Neuronal stem cell (in vitro differentiated cells): ENCODE measurements at regions not wholly inside any gene's neighbourhood (a gene's known extent, or its start where the extent isn't known, plus 50 kb on each side); places are given as distances from the start of the nearest gene placed in this dataset.
"Not testable (repeated sequence)": the region's sequence is repeated elsewhere in the genome, so short reads cannot be mapped to it uniquely, and the experiment has no call there.

Experiments
- DNase-seq: peaks from one replicate; pipeline ENCODE4 v3.0.0-alpha.2; 2013; ENCODE audit warnings: low spot score
- H2AFZ ChIP-seq: one replicate; pipeline ENCODE4 v1.6.1; 2013; ENCODE audit warnings: mild to moderate bottlenecking, low read length, inconsistent platforms
- H2AK5ac ChIP-seq: 2 replicates; pipeline ENCODE4 v1.6.1; 2013; ENCODE audit warnings: low read depth, mild to moderate bottlenecking, inconsistent platforms, low read length, moderate library complexity, mixed read lengths
- H2BK120ac ChIP-seq: 2 replicates; pipeline ENCODE4 v1.6.1; 2013; ENCODE audit warnings: low read depth, mild to moderate bottlenecking, inconsistent platforms, low read length, moderate library complexity, mixed read lengths
- H2BK12ac ChIP-seq: one replicate; pipeline ENCODE4 v1.6.1; 2013; ENCODE audit warnings: low read length, inconsistent platforms
- H2BK15ac ChIP-seq: 2 replicates; pipeline ENCODE4 v1.6.1; 2013; ENCODE audit warnings: mild to moderate bottlenecking, low read length, inconsistent platforms, mixed read lengths
- H2BK5ac ChIP-seq: one replicate; pipeline ENCODE4 v1.6.1; 2013; ENCODE audit warnings: inconsistent platforms, mild to moderate bottlenecking, low read length, moderate library complexity
- H3K14ac ChIP-seq: one replicate; pipeline ENCODE4 v1.6.1; 2013; ENCODE audit warnings: low read length, inconsistent platforms
- H3K18ac ChIP-seq: 2 replicates; pipeline ENCODE4 v1.6.1; 2013; ENCODE audit warnings: low read length, inconsistent platforms
- H3K23ac ChIP-seq: 2 replicates; pipeline ENCODE4 v1.6.1; 2013; ENCODE audit warnings: low read depth, mild to moderate bottlenecking, mixed read lengths, low read length, inconsistent platforms; ENCODE audit not compliant: poor library complexity
- H3K27ac ChIP-seq: replicated peaks from 3 replicates; pipeline ENCODE4 v1.5.1; 2013; ENCODE audit warnings: low read length, inconsistent platforms
- H3K27me3 ChIP-seq, 3 experiments: 2 replicates each; pipeline ENCODE4 v1.6.1; 2013; ENCODE audit warnings: low read length in 3 of 3, mild to moderate bottlenecking in 2 of 3, inconsistent platforms in 1 of 3, low read depth in 1 of 3, mixed read lengths in 1 of 3, moderate library complexity in 1 of 3; ENCODE audit not compliant: control insufficient read depth in 3 of 3, insufficient read depth in 3 of 3
- H3K36me3 ChIP-seq, 2 donors: replicated peaks in 1 of 2; 2 replicates each; pipeline ENCODE4 v1.6.1; 2013; ENCODE audit warnings: low read length in 2 of 2; ENCODE audit not compliant: control insufficient read depth in 2 of 2, insufficient read depth in 2 of 2
- H3K4ac ChIP-seq: 2 replicates; pipeline ENCODE4 v1.6.1; 2013; ENCODE audit warnings: inconsistent platforms, mild to moderate bottlenecking, low read length, moderate library complexity
- H3K4me1 ChIP-seq, 2 donors: 1 replicate in 1 of 2; 2 replicates in 1 of 2; pipeline ENCODE4 v1.6.1; 2013; ENCODE audit warnings: low read length in 2 of 2, low read depth in 1 of 2; ENCODE audit not compliant: control insufficient read depth in 2 of 2, insufficient read depth in 1 of 2
- H3K4me2 ChIP-seq: one replicate; pipeline ENCODE4 v1.6.1; 2013; ENCODE audit warnings: mild to moderate bottlenecking, low read length, inconsistent platforms; ENCODE audit not compliant: insufficient read depth, poor library complexity, severe bottlenecking
- H3K4me3 ChIP-seq, 2 donors: 2 replicates each; pipeline ENCODE4 v1.5.1; 2013; ENCODE audit warnings: low read length in 2 of 2, mild to moderate bottlenecking in 2 of 2, inconsistent platforms in 1 of 2, moderate library complexity in 1 of 2
- H3K79me1 ChIP-seq: one replicate; pipeline ENCODE4 v1.6.1; 2013; ENCODE audit warnings: low read depth, mild to moderate bottlenecking, inconsistent platforms, low read length, moderate library complexity
- H3K9ac ChIP-seq: one replicate; pipeline ENCODE4 v1.6.1; 2013; ENCODE audit warnings: mild to moderate bottlenecking, low read depth, low read length, inconsistent platforms; ENCODE audit not compliant: poor library complexity
- H3K9me3 ChIP-seq, 2 donors: replicated peaks in 1 of 2; 2 replicates each; pipeline versions ENCODE3 to v1.6.1; 2013; ENCODE audit warnings: low read length in 2 of 2, mild to moderate bottlenecking in 2 of 2, inconsistent platforms in 1 of 2, low read depth in 1 of 2, mixed read lengths in 1 of 2, moderate library complexity in 1 of 2; ENCODE audit not compliant: control insufficient read depth in 2 of 2, insufficient read depth in 1 of 2
- H4K8ac ChIP-seq: one replicate; pipeline ENCODE4 v1.6.1; 2013; ENCODE audit warnings: low read depth, mild to moderate bottlenecking, inconsistent platforms, low read length, moderate library complexity
- H4K91ac ChIP-seq: one replicate; pipeline ENCODE4 v1.6.1; 2013; ENCODE audit warnings: low read length, low read depth, mild to moderate bottlenecking, inconsistent platforms; ENCODE audit not compliant: poor library complexity
- WGBS, 2 donors: extraction: QIAGEN DNeasy Blood & Tissue Kit; methylation state at CpG; one replicate each; pipeline ENCODE4 v1.1.7; 2013; ENCODE audit warnings: missing lambda C conversion rate in 2 of 2, mixed read lengths in 1 of 2; ENCODE audit not compliant: insufficient read length in 2 of 2, insufficient replicate concordance in 1 of 2; ENCODE audit errors: extremely low coverage in 2 of 2; 5-methylcytosine and 5-hydroxymethylcytosine counted together

DNA sequence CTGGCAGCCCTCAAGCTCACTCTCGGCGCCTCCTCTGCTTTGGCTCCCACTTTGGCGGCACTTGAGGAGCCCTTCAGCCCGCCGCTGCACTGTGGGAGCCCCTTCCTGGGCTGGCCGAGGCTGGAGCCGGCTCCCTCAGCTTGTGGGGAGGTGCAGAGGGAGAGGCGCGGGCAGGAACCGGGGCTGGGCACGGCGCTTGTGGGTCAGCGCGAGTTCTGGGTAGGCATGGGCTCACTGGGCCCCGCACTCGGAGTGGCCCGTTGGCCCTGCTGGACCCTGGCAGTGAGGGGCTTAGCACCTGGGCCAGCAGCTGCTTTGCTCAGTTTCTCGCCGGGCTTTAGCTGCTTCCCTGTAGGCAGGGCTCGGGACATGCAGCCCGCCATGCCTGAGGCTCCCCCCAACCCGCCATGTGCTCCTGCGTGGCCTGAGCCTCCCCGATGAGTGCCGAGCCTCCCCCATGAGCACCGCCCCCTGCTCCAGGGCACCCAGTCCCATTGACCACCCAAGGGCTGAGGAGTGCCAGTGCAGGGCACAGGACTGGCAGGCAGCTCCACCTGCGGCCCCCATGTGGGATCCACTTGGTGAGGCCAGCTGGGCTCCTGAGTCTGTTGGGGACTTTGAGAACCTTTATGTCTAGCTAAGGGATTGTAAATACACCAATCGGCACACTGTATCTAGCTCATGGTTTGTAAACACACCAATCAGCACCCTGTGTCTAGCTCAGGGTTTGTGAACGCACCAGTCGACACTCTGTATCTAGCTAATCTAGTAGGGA lies 101.5 kb upstream of the DRD5 start:
- no peak overlapping the region for H2BK15ac ChIP-seq
- H3K27me3 ChIP-seq: no peaks in the 10 kb centered on the region
- no peak overlapping the region for H2BK12ac ChIP-seq
- H2AFZ ChIP-seq: no peak overlapping the region
- no peaks in the 10 kb centered on the region for H3K4me1 ChIP-seq
- no peaks in the 10 kb centered on the region for H3K79me1 ChIP-seq
- H3K4ac ChIP-seq: no peak overlapping the region
- no peak overlapping the region for H2BK5ac ChIP-seq
- H3K27ac ChIP-seq: no peak overlapping the region
- H3K36me3 ChIP-seq: no peaks in the 10 kb centered on the region
- DNase-seq: no peak
- no peak overlapping the region for H3K23ac ChIP-seq
- H3K4me3 ChIP-seq: no peak overlapping the region
- no peak overlapping the region for H3K4me2 ChIP-seq
- H3K9ac ChIP-seq: no peak overlapping the region
- H3K18ac ChIP-seq: no peak overlapping the region
- H2AK5ac ChIP-seq: no peak overlapping the region
- H3K9me3 ChIP-seq: no peaks in the 10 kb centered on the region
- no peak overlapping the region for H2BK120ac ChIP-seq
- H3K14ac ChIP-seq: no peak overlapping the region
- no CpG with 5 or more reads among the region's 30 CpGs for WGBS, 2 donors
- H4K91ac ChIP-seq: no peak overlapping the region
- no peak overlapping the region for H4K8ac ChIP-seq

DNA sequence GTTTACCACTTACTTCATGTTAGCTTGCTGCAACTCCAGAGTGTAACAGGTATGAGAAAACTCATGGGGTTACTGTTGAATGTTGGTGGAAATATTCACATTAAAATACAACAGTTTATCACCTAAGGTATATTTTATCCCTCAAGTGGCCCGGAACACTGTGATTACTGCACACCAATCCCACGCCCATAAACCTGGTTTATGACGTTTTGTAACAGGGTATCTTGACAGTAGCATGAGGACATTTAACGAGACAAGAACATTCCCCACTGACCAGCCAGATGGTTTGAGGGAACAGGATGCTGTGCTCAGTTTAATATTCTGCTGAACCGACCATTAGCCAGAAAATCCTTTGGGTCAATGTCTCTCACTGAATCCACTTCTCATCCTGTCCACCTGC lies 98.3 kb upstream of the DRD5 start:
- H3K27ac ChIP-seq, H3K4ac ChIP-seq, H3K9ac ChIP-seq, H2BK12ac ChIP-seq, H2BK5ac ChIP-seq, H3K4me2 ChIP-seq, H3K23ac ChIP-seq, H3K14ac ChIP-seq, H2AK5ac ChIP-seq, H3K79me1 ChIP-seq, H3K4me1 ChIP-seq, H3K9me3 ChIP-seq, DNase-seq, H3K27me3 ChIP-seq, H3K4me3 ChIP-seq, H2BK15ac ChIP-seq, H2AFZ ChIP-seq, H4K8ac ChIP-seq, H3K36me3 ChIP-seq, H4K91ac ChIP-seq, H2BK120ac ChIP-seq, H3K18ac ChIP-seq: not testable (repeated sequence)
- WGBS, 2 donors: no CpG with 5 or more reads among the region's 5 CpGs

DNA sequence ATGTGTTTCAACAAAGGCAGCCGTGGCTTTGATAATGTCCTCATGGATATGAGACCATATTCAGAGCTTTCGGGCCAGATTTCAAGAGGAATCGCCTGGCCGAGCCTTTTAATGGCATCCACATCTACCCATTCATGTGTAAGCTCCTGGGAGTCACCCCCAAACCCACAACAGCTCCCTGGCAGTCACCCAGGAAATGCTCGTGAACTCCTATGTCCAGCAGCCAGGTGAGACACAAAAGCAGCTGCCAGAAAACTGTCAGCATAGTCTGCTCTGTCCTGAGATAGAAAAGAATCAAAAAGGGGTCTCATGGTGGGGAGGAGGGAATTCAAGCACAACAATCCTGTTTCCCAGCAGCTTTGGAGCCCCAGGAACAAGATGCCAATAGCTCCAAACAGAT lies 96.4 kb upstream of the DRD5 start:
- not testable (repeated sequence) for DNase-seq, H4K91ac ChIP-seq, H3K27ac ChIP-seq, H3K18ac ChIP-seq, H2BK5ac ChIP-seq, H3K27me3 ChIP-seq, H2AK5ac ChIP-seq, H3K9me3 ChIP-seq, H3K9ac ChIP-seq, H2BK120ac ChIP-seq, H3K4ac ChIP-seq, H3K23ac ChIP-seq, H3K79me1 ChIP-seq, H2AFZ ChIP-seq, H4K8ac ChIP-seq, H3K4me2 ChIP-seq, H3K36me3 ChIP-seq, H3K14ac ChIP-seq, H2BK15ac ChIP-seq, H3K4me3 ChIP-seq, H3K4me1 ChIP-seq, H2BK12ac ChIP-seq
- WGBS, 2 donors: no CpG with 5 or more reads among the region's 5 CpGs

DNA sequence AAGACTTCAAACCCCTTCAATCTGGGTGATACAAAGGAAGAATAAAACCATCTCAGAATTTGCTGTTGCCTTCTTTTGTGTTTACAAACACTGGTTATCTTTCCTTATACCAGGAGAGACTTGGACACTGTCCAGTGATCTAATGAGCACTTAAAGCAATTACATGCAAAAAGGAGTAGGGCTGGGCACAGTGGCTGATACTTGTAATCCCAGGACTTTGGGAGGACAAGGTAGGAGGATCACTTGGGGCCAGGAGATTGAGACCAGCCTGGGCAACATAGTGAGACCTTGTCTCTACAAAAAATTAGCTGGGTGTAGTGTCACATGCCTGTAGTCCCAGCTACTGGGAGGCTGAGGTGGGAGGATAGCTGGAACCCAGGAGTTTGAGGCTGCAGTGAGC lies 95.7 kb upstream of the DRD5 start:
- Histone ChIP-seq H4K8ac (no peak overlapping the region), H3K27me3 (no peaks in the 10 kb centered on the region), H2BK5ac (no peak overlapping the region), H3K14ac (no peak overlapping the region), H2BK120ac (no peak overlapping the region), H3K18ac (no peak overlapping the region), H3K9me3 (no peaks in the 10 kb centered on the region), H3K27ac (no peak overlapping the region), H2AFZ (no peak overlapping the region), H3K4me1 (no peaks in the 10 kb centered on the region), H4K91ac (no peak overlapping the region), H3K4me2 (no peak overlapping the region), H2AK5ac (no peak overlapping the region), H2BK12ac (no peak overlapping the region), H3K9ac (no peak overlapping the region), H3K36me3 (no peaks in the 10 kb centered on the region), H3K79me1 (no peaks in the 10 kb centered on the region), H3K4me3 (no peak overlapping the region), H2BK15ac (no peak overlapping the region), H3K4ac (no peak overlapping the region), H3K23ac (no peak overlapping the region)
- DNase-seq: no peak
